GM12892 (cell line): ENCODE measurements at regions not wholly inside any gene's neighbourhood (a gene's known extent, or its start where the extent isn't known, plus 50 kb on each side); places are given as distances from the start of the nearest gene placed in this dataset.
"Not testable (repeated sequence)": the region's sequence is repeated elsewhere in the genome, so short reads cannot be mapped to it uniquely, and the experiment has no call there.

Source experiments
- POLR2A ChIP-seq: IDR thresholded peaks from 2 replicates; pipeline ENCODE4 v1.6.1; 2011; ENCODE audit warnings: low read depth, low read length, control low read depth
- POLR2AphosphoS5 ChIP-seq: IDR thresholded peaks from 2 replicates; pipeline ENCODE4 v1.6.1; 2011; ENCODE audit warnings: low read depth, low read length, control low read depth
- TAF1 ChIP-seq: IDR thresholded peaks from 2 replicates; pipeline ENCODE4 v1.6.1; 2011; ENCODE audit warnings: low read depth, mild to moderate bottlenecking, control low read depth, low read length, borderline replicate concordance

DNA sequence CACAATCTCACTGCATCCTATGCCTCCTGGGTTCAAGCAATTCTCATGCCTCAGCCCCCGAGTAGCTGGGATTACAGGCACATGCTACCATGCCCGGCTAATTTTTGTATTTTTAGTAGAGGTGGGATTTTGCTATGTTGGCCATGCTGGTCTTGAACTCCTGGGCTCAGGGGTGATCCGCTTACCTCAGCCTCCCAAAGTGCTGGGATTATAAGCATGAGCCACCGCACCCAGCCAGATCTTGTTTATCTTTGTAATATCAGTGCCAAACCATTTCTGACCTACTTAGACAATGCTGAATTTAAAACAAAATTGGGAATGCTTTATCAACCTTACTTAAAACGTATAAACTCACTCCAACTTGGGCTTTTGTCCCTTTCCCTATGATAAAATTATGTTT lies 103.7 kb upstream of the GBE1 start:
- not testable (repeated sequence) for TF ChIP-seq TAF1, POLR2A, POLR2AphosphoS5
